Ishikawa (cell line): ENCODE measurements at regions not wholly inside any gene's neighbourhood (a gene's known extent, or its start where the extent isn't known, plus 50 kb on each side); places are given as distances from the start of the nearest gene placed in this dataset.

Experiments
- CEBPB ChIP-seq: IDR thresholded peaks from 2 replicates; pipeline ENCODE4 v1.6.1; 2012
- CREB1 ChIP-seq: IDR thresholded peaks from 2 replicates; pipeline ENCODE4 v1.6.1; 2012; ENCODE audit warnings: low read depth
- EGR1 ChIP-seq: IDR thresholded peaks from 2 replicates; pipeline ENCODE4 v1.6.1; 2012
- EP300 ChIP-seq: IDR thresholded peaks from 2 replicates; pipeline ENCODE4 v1.6.1; 2012; ENCODE audit warnings: borderline replicate concordance
- FOXM1 ChIP-seq: IDR thresholded peaks from 2 replicates; pipeline ENCODE4 v1.6.1; 2012; ENCODE audit warnings: low read depth, borderline replicate concordance
- MAX ChIP-seq: IDR thresholded peaks from 2 replicates; pipeline ENCODE4 v1.6.1; 2012
- NFIC ChIP-seq: IDR thresholded peaks from 2 replicates; pipeline ENCODE4 v1.6.1; 2012
- RAD21 ChIP-seq: IDR thresholded peaks from 2 replicates; pipeline ENCODE4 v1.6.1; 2012; ENCODE audit warnings: low read depth
- REST ChIP-seq: IDR thresholded peaks from 2 replicates; pipeline ENCODE4 v1.6.1; 2012; ENCODE audit warnings: low read depth, mild to moderate bottlenecking
- TAF1 ChIP-seq: IDR thresholded peaks from 2 replicates; pipeline ENCODE4 v1.6.1; 2012; ENCODE audit warnings: low read depth, mild to moderate bottlenecking
- YY1 ChIP-seq: IDR thresholded peaks from 2 replicates; pipeline ENCODE4 v1.6.1; 2012; ENCODE audit warnings: low read depth

- no peak for TF ChIP-seq RAD21
- TF ChIP-seq YY1: no peak
- TF ChIP-seq EP300: no peak
- no peak for TF ChIP-seq TAF1
- no peak for TF ChIP-seq EGR1
- no peak for TF ChIP-seq MAX
- no peak for TF ChIP-seq CREB1
- no peak for TF ChIP-seq CEBPB
- TF ChIP-seq FOXM1: no peak
- TF ChIP-seq NFIC: no peak
- no peak for TF ChIP-seq REST
Measured at GRCh38 chr2:128768041-128768440, 449.4 kb upstream of the HS6ST1 start.
